Peyer's patch (tissue), 4 donors: ENCODE measurements at regions not wholly inside any gene's neighbourhood (a gene's known extent, or its start where the extent isn't known, plus 50 kb on each side); places are given as distances from the start of the nearest gene placed in this dataset.

Experiments
- CTCF ChIP-seq, 6 experiments: fragments of 450-650 bp in 4 of 6; fragments of 200-600 bp in 2 of 6; sonication (generic) in 1 of 6; IDR thresholded peaks; one replicate each; pipeline ENCODE4 v1.5.1; 2017 to 2019; ENCODE audit warnings: antibody characterized with exemption in 6 of 6, mild to moderate bottlenecking in 3 of 6, moderate library complexity in 1 of 6
- POLR2A ChIP-seq, 2 donors: fragments of 450-650 bp; IDR thresholded peaks; one replicate each; pipeline ENCODE4 v1.5.1; 2017; ENCODE audit warnings: antibody characterized with exemption in 2 of 2, mild to moderate bottlenecking in 2 of 2, moderate library complexity in 2 of 2

- TF ChIP-seq CTCF (IDR thresholded peaks at IDR 0.05) (no peak), POLR2A (IDR thresholded peaks at IDR 0.05) (no peak)
These were observed 91.1 kb upstream of the EOMES start for GRCh38 chr3:27813255-27813654.
